Stimulated activated CD8-positive, alpha-beta memory T cell treated with anti-CD3 and anti-CD28 coated beads, Interleukin-2, amount 100 ng/mL, for 1 hour (primary cell): ENCODE measurements at regions not wholly inside any gene's neighbourhood (a gene's known extent, or its start where the extent isn't known, plus 50 kb on each side); places are given as distances from the start of the nearest gene placed in this dataset.

Source experiments
- DNase-seq, 2 donors: peaks; one replicate each; pipeline ENCODE4 v3.0.0-alpha.2; 2020; ENCODE audit warnings: low read depth in 2 of 2

GRCh38 chr21:15526798-15527197 lies 203.0 kb upstream of the USP25 start:
- DNase-seq, result no peak

- DNase-seq, result no peak
Measured at GRCh38 chr21:15528346-15528745, 201.4 kb upstream of the USP25 start.

GRCh38 chr21:15531986-15532385 lies 197.8 kb upstream of the USP25 start:
- DNase-seq, result no peak

GRCh38 chr21:15533618-15534017 lies 196.2 kb upstream of the USP25 start:
- DNase-seq, result no peak

- DNase-seq, result no peak
Measured at GRCh38 chr21:15534450-15534886, 195.3 kb upstream of the USP25 start.

- no peak for DNase-seq
Measured at GRCh38 chr21:15539376-15539775, 190.4 kb upstream of the USP25 start.

GRCh38 chr21:15543473-15543872 lies 186.3 kb upstream of the USP25 start:
- no peak for DNase-seq

- no peak for DNase-seq
Measured at GRCh38 chr21:15549671-15550070, 180.1 kb upstream of the USP25 start.

GRCh38 chr21:15552914-15553494 lies 176.8 kb upstream of the USP25 start:
- no peak for DNase-seq

GRCh38 chr21:15557925-15558324 lies 171.9 kb upstream of the USP25 start:
- DNase-seq, result no peak

- DNase-seq, result no peak
Measured at GRCh38 chr21:15558884-15559283, 170.9 kb upstream of the USP25 start.

- no peak for DNase-seq
Measured at GRCh38 chr21:15559660-15560059, 170.1 kb upstream of the USP25 start.

GRCh38 chr21:15560383-15561056 lies 169.3 kb upstream of the USP25 start:
- no peak for DNase-seq

- DNase-seq, result no peak
Measured at GRCh38 chr21:15562748-15563147, 167.0 kb upstream of the USP25 start.

GRCh38 chr21:15564907-15565306 lies 164.9 kb upstream of the USP25 start:
- DNase-seq, result no peak

- DNase-seq, result no peak
Measured at GRCh38 chr21:15566703-15567102, 163.1 kb upstream of the USP25 start.

GRCh38 chr21:15567191-15567590 lies 162.6 kb upstream of the USP25 start:
- no peak for DNase-seq

GRCh38 chr21:15568516-15568915 lies 161.3 kb upstream of the USP25 start:
- no peak for DNase-seq

- no peak for DNase-seq
Measured at GRCh38 chr21:15586752-15587427, 142.9 kb upstream of the USP25 start.

- DNase-seq, result no peak
Measured at GRCh38 chr21:15592271-15592860, 137.4 kb upstream of the USP25 start.

GRCh38 chr21:15592957-15593356 lies 136.8 kb upstream of the USP25 start:
- no peak for DNase-seq

- no peak for DNase-seq
Measured at GRCh38 chr21:15601390-15601789, 128.4 kb upstream of the USP25 start.

GRCh38 chr21:15604413-15604812 lies 125.4 kb upstream of the USP25 start:
- no peak for DNase-seq
